Thoracic aorta (tissue), 2 donors: ENCODE measurements at regions not wholly inside any gene's neighbourhood (a gene's known extent, or its start where the extent isn't known, plus 50 kb on each side); places are given as distances from the start of the nearest gene placed in this dataset.

Experiments used
- ATAC-seq: fragments of 150-250 bp; one replicate; pipeline ENCODE4 v1.8.0; 2017; ENCODE audit warnings: low read depth; ENCODE audit not compliant: insufficient number of reproducible peaks, low FRiP score
- DNase-seq: peaks from one replicate; pipeline ENCODE4 v3.0.0-alpha.2; 2020; ENCODE audit warnings: low spot score
- H3K27ac ChIP-seq, 2 donors: fragments of 200-600 bp; sonication (generic); 1 replicate in 1 of 2; 2 replicates in 1 of 2; pipeline ENCODE4 v1.5.1; 2016; ENCODE audit warnings: mild to moderate bottlenecking in 2 of 2, moderate library complexity in 2 of 2
- H3K27me3 ChIP-seq: fragments of 200-600 bp; sonication (generic); replicated peaks from 2 replicates; pipeline ENCODE4 v1.6.0; 2016; ENCODE audit warnings: mild to moderate bottlenecking; ENCODE audit not compliant: insufficient read depth
- H3K36me3 ChIP-seq: fragments of 200-600 bp; sonication (generic); one replicate; pipeline ENCODE4 v1.5.1; 2016
- H3K4me1 ChIP-seq, 2 donors: fragments of 200-600 bp; sonication (generic); 1 replicate in 1 of 2; 2 replicates in 1 of 2; pipeline versions ENCODE4 v1.5.1 to v1.6.0; 2016; ENCODE audit warnings: low read depth in 2 of 2, mild to moderate bottlenecking in 1 of 2; ENCODE audit not compliant: control insufficient read depth in 1 of 2
- H3K4me3 ChIP-seq: fragments of 200-600 bp; sonication (generic); 2 replicates; pipeline ENCODE4 v1.5.1; 2016; ENCODE audit warnings: mild to moderate bottlenecking
- H3K9me3 ChIP-seq: fragments of 200-600 bp; sonication (generic); 2 replicates; pipeline ENCODE4 v1.5.1; 2016
- CTCF ChIP-seq: fragments of 200-600 bp; sonication (generic); IDR thresholded peaks from one replicate; pipeline ENCODE4 v1.5.1; 2019; ENCODE audit warnings: antibody characterized with exemption

GRCh38 chr1:187491082-187491720 lies 662.5 kb downstream of the PLA2G4A start:
- DNase-seq (no peak), ATAC-seq (no peak)
- H3K4me1 ChIP-seq, result no peaks in the 10 kb centered on the region
- H3K36me3 ChIP-seq, result no peaks in the 10 kb centered on the region
- H3K27me3 ChIP-seq, result no peaks in the 10 kb centered on the region
- no peak for TF ChIP-seq CTCF
- H3K27ac ChIP-seq, result no peak overlapping the region
- H3K9me3 ChIP-seq, result no peaks in the 10 kb centered on the region
- no peak overlapping the region for H3K4me3 ChIP-seq

GRCh38 chr1:187498028-187498427 lies 669.3 kb downstream of the PLA2G4A start:
- H3K4me1 ChIP-seq, result no peaks in the 10 kb centered on the region
- H3K27ac ChIP-seq, result no peak overlapping the region
- H3K36me3 ChIP-seq, result no peaks in the 10 kb centered on the region
- DNase-seq, result no peak
- H3K27me3 ChIP-seq, result no peaks in the 10 kb centered on the region
- no peak for ATAC-seq
- no peaks in the 10 kb centered on the region for H3K9me3 ChIP-seq
- no peak for TF ChIP-seq CTCF
- H3K4me3 ChIP-seq, result no peak overlapping the region

- no peak for TF ChIP-seq CTCF
- Histone ChIP-seq H3K4me3 (no peak overlapping the region), H3K36me3 (no peaks in the 10 kb centered on the region), H3K4me1 (no peaks in the 10 kb centered on the region), H3K27me3 (no peaks in the 10 kb centered on the region), H3K9me3 (no peaks in the 10 kb centered on the region), H3K27ac (no peak overlapping the region)
- ATAC-seq, result no peak
- no peak for DNase-seq
These were observed 676.0 kb downstream of the PLA2G4A start for GRCh38 chr1:187504779-187505178.

- Histone ChIP-seq H3K4me1 (no peaks in the 10 kb centered on the region), H3K36me3 (no peaks in the 10 kb centered on the region), H3K4me3 (no peak overlapping the region), H3K27me3 (no peaks in the 10 kb centered on the region), H3K27ac (no peak overlapping the region), H3K9me3 (no peaks in the 10 kb centered on the region)
- no peak for ATAC-seq
- TF ChIP-seq CTCF, result no peak
- DNase-seq, result no peak
These were observed 680.3 kb downstream of the PLA2G4A start for GRCh38 chr1:187509091-187509490.

GRCh38 chr1:187513190-187513589 lies 684.4 kb downstream of the PLA2G4A start:
- H3K4me1 ChIP-seq, result no peaks in the 10 kb centered on the region
- H3K36me3 ChIP-seq, result no peaks in the 10 kb centered on the region
- no peak for ATAC-seq
- DNase-seq, result no peak
- TF ChIP-seq CTCF, result no peak
- no peak overlapping the region for H3K27ac ChIP-seq
- no peaks in the 10 kb centered on the region for H3K27me3 ChIP-seq
- no peak overlapping the region for H3K4me3 ChIP-seq
- no peaks in the 10 kb centered on the region for H3K9me3 ChIP-seq
